Ishikawa (cell line): ENCODE measurements at regions not wholly inside any gene's neighbourhood (a gene's known extent, or its start where the extent isn't known, plus 50 kb on each side); places are given as distances from the start of the nearest gene placed in this dataset.

Experiments used
- CREB1 ChIP-seq: IDR thresholded peaks from 2 replicates; pipeline ENCODE4 v1.6.1; 2012; ENCODE audit warnings: low read depth
- FOXM1 ChIP-seq: IDR thresholded peaks from 2 replicates; pipeline ENCODE4 v1.6.1; 2012; ENCODE audit warnings: low read depth, borderline replicate concordance
- RAD21 ChIP-seq: IDR thresholded peaks from 2 replicates; pipeline ENCODE4 v1.6.1; 2012; ENCODE audit warnings: low read depth
- TCF12 ChIP-seq: IDR thresholded peaks from 2 replicates; pipeline ENCODE4 v1.6.1; 2012; ENCODE audit warnings: low read depth
- ZBTB7A ChIP-seq: IDR thresholded peaks from 2 replicates; pipeline ENCODE4 v1.6.1; 2012; ENCODE audit warnings: low read depth
- TF ChIP-seq, protein P1 (sequence below): IDR thresholded peaks from 2 replicates; pipeline ENCODE4 v1.6.1; 2012; ENCODE audit warnings: low read depth, mild to moderate bottlenecking

DNA sequence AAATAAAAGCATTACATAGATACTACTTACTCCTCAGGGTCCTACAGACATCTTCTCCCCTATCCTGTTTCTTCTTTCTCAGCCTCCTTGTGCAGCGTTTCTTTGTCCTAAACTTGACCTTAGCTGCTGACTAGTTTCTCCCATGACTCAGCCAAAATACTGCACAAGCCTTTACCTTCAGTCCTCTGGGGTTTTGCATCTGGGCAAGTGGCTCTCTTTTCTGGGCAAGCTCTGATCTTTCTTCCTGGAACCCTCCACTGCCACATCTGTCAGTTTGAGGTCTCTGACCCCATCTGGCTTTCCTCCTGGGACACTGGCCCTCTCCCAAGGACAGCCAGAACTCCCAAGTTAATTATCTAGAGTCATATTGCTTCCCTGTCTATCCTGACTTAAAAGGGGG, 838.4 kb downstream of the DHX35 start:
- TF ChIP-seq CREB1 (no peak), RAD21 (no peak), TCF12 (no peak), ZBTB7A (no peak), FOXM1 (no peak)
- TF ChIP-seq, protein P1, sequence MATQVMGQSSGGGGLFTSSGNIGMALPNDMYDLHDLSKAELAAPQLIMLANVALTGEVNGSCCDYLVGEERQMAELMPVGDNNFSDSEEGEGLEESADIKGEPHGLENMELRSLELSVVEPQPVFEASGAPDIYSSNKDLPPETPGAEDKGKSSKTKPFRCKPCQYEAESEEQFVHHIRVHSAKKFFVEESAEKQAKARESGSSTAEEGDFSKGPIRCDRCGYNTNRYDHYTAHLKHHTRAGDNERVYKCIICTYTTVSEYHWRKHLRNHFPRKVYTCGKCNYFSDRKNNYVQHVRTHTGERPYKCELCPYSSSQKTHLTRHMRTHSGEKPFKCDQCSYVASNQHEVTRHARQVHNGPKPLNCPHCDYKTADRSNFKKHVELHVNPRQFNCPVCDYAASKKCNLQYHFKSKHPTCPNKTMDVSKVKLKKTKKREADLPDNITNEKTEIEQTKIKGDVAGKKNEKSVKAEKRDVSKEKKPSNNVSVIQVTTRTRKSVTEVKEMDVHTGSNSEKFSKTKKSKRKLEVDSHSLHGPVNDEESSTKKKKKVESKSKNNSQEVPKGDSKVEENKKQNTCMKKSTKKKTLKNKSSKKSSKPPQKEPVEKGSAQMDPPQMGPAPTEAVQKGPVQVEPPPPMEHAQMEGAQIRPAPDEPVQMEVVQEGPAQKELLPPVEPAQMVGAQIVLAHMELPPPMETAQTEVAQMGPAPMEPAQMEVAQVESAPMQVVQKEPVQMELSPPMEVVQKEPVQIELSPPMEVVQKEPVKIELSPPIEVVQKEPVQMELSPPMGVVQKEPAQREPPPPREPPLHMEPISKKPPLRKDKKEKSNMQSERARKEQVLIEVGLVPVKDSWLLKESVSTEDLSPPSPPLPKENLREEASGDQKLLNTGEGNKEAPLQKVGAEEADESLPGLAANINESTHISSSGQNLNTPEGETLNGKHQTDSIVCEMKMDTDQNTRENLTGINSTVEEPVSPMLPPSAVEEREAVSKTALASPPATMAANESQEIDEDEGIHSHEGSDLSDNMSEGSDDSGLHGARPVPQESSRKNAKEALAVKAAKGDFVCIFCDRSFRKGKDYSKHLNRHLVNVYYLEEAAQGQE, result no peak
